ENCODE measurements at regions not wholly inside any gene's neighbourhood (a gene's known extent, or its start where the extent isn't known, plus 50 kb on each side); places are given as distances from the start of the nearest gene placed in this dataset.

- DNase-seq: no peak
Observed at GRCh38 chr2:226424971-226425370, 374.6 kb downstream of the IRS1 start.

GRCh38 chr2:226423498-226423960 lies 376.1 kb downstream of the IRS1 start:
- no peak for DNase-seq

- no peak for DNase-seq
Observed at GRCh38 chr2:226420646-226421045, 379.0 kb downstream of the IRS1 start.

- no peak for DNase-seq
Observed at GRCh38 chr2:226418521-226418920, 381.1 kb downstream of the IRS1 start.

- no peak for DNase-seq
Observed at GRCh38 chr2:226414335-226414734, 385.3 kb downstream of the IRS1 start.

GRCh38 chr2:226413498-226414130 lies 386.0 kb downstream of the IRS1 start:
- DNase-seq: no peak

- DNase-seq: no peak
Observed at GRCh38 chr2:226411727-226412360, 387.8 kb downstream of the IRS1 start.

- no peak for DNase-seq
Observed at GRCh38 chr2:226411205-226411604, 388.4 kb downstream of the IRS1 start.

GRCh38 chr2:226410247-226410835 lies 389.3 kb downstream of the IRS1 start:
- DNase-seq: no peak

GRCh38 chr2:226409134-226409533 lies 390.5 kb downstream of the IRS1 start:
- DNase-seq: no peak

- DNase-seq: no peak
Observed at GRCh38 chr2:226408141-226408540, 391.5 kb downstream of the IRS1 start.

GRCh38 chr2:226407135-226407534 lies 392.5 kb downstream of the IRS1 start:
- DNase-seq: no peak

- no peak for DNase-seq
Observed at GRCh38 chr2:226405465-226405864, 394.2 kb downstream of the IRS1 start.

- no peak for DNase-seq
Observed at GRCh38 chr2:226403369-226403768, 396.3 kb downstream of the IRS1 start.

- no peak for DNase-seq
Observed at GRCh38 chr2:226399006-226399405, 400.6 kb downstream of the IRS1 start.

- DNase-seq: no peak
Observed at GRCh38 chr2:226398580-226398979, 401.0 kb downstream of the IRS1 start.

GRCh38 chr2:226396541-226396940 lies 403.1 kb downstream of the IRS1 start:
- no peak for DNase-seq

- DNase-seq: no peak
Observed at GRCh38 chr2:226387499-226387942, 412.1 kb downstream of the IRS1 start.

GRCh38 chr2:226383461-226383860 lies 416.2 kb downstream of the IRS1 start:
- DNase-seq: no peak

GRCh38 chr2:226380679-226381078 lies 418.9 kb downstream of the IRS1 start:
- DNase-seq: no peak

GRCh38 chr2:226378753-226379705 lies 420.6 kb downstream of the IRS1 start:
- no peak for DNase-seq

GRCh38 chr2:226376516-226377180 lies 423.0 kb downstream of the IRS1 start:
- DNase-seq: no peak

- DNase-seq: no peak
Observed at GRCh38 chr2:226366920-226367319, 432.7 kb downstream of the IRS1 start.

All from NCI-H2107 (cell line).